HepG2 (cell line): ENCODE measurements at regions not wholly inside any gene's neighbourhood (a gene's known extent, or its start where the extent isn't known, plus 50 kb on each side); places are given as distances from the start of the nearest gene placed in this dataset.

Experiments
- ATAC-seq: fragments of 200-7000 bp; cut with Tn5 transposase; 3 replicates; pipeline ENCODE4 v1.9.1; 2020; ENCODE audit warnings: mild to moderate bottlenecking, moderate library complexity
- BruUV-seq: library from RNA; stranded (reverse); fragments of 400-500 nt; replicated peaks from 2 replicates; lab custom pipeline; 2021; lab: Mats Ljungman, UMichigan
- CTCF ChIA-PET: fragments of 300-600 bp; formaldehyde crosslinking; extraction: SDS; loops from one replicate; lab custom pipeline; 2021; ENCODE audit warnings: low total read pairs, inconsistent platforms, low intra/inter-chr PET ratio; lab: Yijun Ruan, JAX
- POLR2A ChIA-PET: fragments of 350-600 bp; sonication (Branson Sonifier 250); formaldehyde crosslinking; loops from one replicate; lab custom pipeline; 2020; ENCODE audit warnings: antibody characterized with exemption, inconsistent platforms; lab: Yijun Ruan, JAX
- DNase-seq: peaks from one replicate; pipeline ENCODE4 v3.0.0-alpha.2; 2015; ENCODE audit warnings: low spot score
- FAIRE-seq: peaks from 3 replicates; lab custom pipeline; 2011; peaks lifted over from hg19 to GRCh38; lab: Jason Lieb, UNC
- H2AFZ ChIP-seq: one replicate; pipeline ENCODE4 v1.6.1; 2011; ENCODE audit warnings: low read length, inconsistent platforms
- H3K27ac ChIP-seq: fragments of 300-600 bp; 3 replicates; pipeline ENCODE4 v1.8.0; 2011; ENCODE audit warnings: mixed run types, mild to moderate bottlenecking, mixed read lengths, low read length, inconsistent platforms; ENCODE audit not compliant: insufficient read depth; ENCODE audit errors: extremely low read length
- H3K27me3 ChIP-seq, 2 experiments: fragments of 200-600 bp in 1 of 2; 2 replicates in 1 of 2; 3 replicates in 1 of 2; pipeline versions ENCODE4 v1.6.0 to v1.8.0; 2011; ENCODE audit warnings: low read length in 2 of 2, mild to moderate bottlenecking in 2 of 2, moderate library complexity in 2 of 2, inconsistent platforms in 1 of 2; ENCODE audit not compliant: insufficient read depth in 2 of 2, control insufficient read depth in 1 of 2
- H3K36me3 ChIP-seq, 2 experiments: fragments of 200-600 bp in 1 of 2; replicated peaks in 1 of 2; 2 replicates in 1 of 2; 3 replicates in 1 of 2; pipeline versions ENCODE4 v1.5.1 to v1.8.0; 2011; ENCODE audit warnings: low read length in 2 of 2, inconsistent platforms in 1 of 2; ENCODE audit not compliant: insufficient read depth in 2 of 2, control insufficient read depth in 1 of 2
- H3K4me1 ChIP-seq: 2 replicates; pipeline ENCODE4 v1.5.1; 2012; ENCODE audit warnings: low read length, inconsistent platforms; ENCODE audit not compliant: insufficient read depth
- H3K4me2 ChIP-seq: 2 replicates; pipeline ENCODE4 v1.6.0; 2011; ENCODE audit warnings: low read depth, low read length, inconsistent platforms
- H3K4me3 ChIP-seq, 3 experiments: fragments of 200-600 bp in 1 of 3; sonication (generic), shearing (Covaris generic) in 1 of 3; replicated peaks in 1 of 3; 2 replicates each; pipeline ENCODE4 v1.5.1; 2011 to 2016; ENCODE audit warnings: low read length in 3 of 3, inconsistent platforms in 2 of 3, low read depth in 2 of 3, mild to moderate bottlenecking in 2 of 3, control low read depth in 1 of 3, mixed read lengths in 1 of 3; ENCODE audit not compliant: insufficient read depth in 1 of 3
- H3K79me2 ChIP-seq: one replicate; pipeline ENCODE4 v1.6.1; 2011; ENCODE audit warnings: low read length, inconsistent platforms; ENCODE audit not compliant: insufficient read depth
- H3K9ac ChIP-seq: 2 replicates; pipeline ENCODE4 v1.6.0; 2011; ENCODE audit warnings: mild to moderate bottlenecking, low read depth, low read length, inconsistent platforms; ENCODE audit not compliant: insufficient read depth
- H3K9me3 ChIP-seq: 2 replicates; pipeline ENCODE4 v1.5.1; 2012; ENCODE audit warnings: mild to moderate bottlenecking, low read length
- H4K20me1 ChIP-seq: 2 replicates; pipeline ENCODE4 v1.6.0; 2011; ENCODE audit warnings: inconsistent platforms, mild to moderate bottlenecking, low read length, moderate library complexity; ENCODE audit not compliant: insufficient read depth
- BCL6 ChIP-seq: IDR thresholded peaks from 2 replicates; pipeline ENCODE4 v1.6.1; 2016; ENCODE audit warnings: missing genetic modification reagents, missing compliant biosample characterization
- CC2D1A ChIP-seq: sonication (generic); formaldehyde crosslinking; IDR thresholded peaks from 2 replicates; pipeline ENCODE4 v1.8.1; 2023; ENCODE audit warnings: mild to moderate bottlenecking, missing genetic modification reagents
- FOXA1 ChIP-seq, 2 experiments: fragments of 450-650 bp in 1 of 2; sonication (generic) in 1 of 2; formaldehyde crosslinking in 1 of 2; IDR thresholded peaks; 2 replicates each; pipeline versions ENCODE4 v1.4.0 to v1.6.1; 2016 to 2020; ENCODE audit warnings: missing genetic modification reagents in 1 of 2
- HIVEP1 ChIP-seq: sonication (generic); formaldehyde crosslinking; IDR thresholded peaks from 2 replicates; pipeline ENCODE4 v1.4.0; 2020; ENCODE audit warnings: mild to moderate bottlenecking, missing genetic modification reagents
- HNRNPLL ChIP-seq: fragments of 200-400 bp; formaldehyde crosslinking; IDR thresholded peaks from 2 replicates; pipeline ENCODE4 v1.6.1; 2017; ENCODE audit warnings: mild to moderate bottlenecking, low read depth, low read length; ENCODE audit not compliant: poor library complexity, severe bottlenecking
- MAFF ChIP-seq: IDR thresholded peaks from 2 replicates; pipeline ENCODE4 v1.6.1; 2011; ENCODE audit warnings: low read depth, low read length, improper control_type of control experiment
- MTF1 ChIP-seq: sonication (generic); formaldehyde crosslinking; IDR thresholded peaks from 2 replicates; pipeline ENCODE4 v1.5.0; 2020; ENCODE audit warnings: missing genetic modification reagents
- RCOR2 ChIP-seq: IDR thresholded peaks from 2 replicates; pipeline ENCODE4 v1.6.1; 2016; ENCODE audit warnings: missing biosample characterization, missing genetic modification reagents
- ZFP36L2 ChIP-seq: sonication (generic); formaldehyde crosslinking; IDR thresholded peaks from 2 replicates; pipeline ENCODE4 v1.4.0; 2020; ENCODE audit warnings: missing genetic modification reagents
- ZNF260 ChIP-seq: sonication (generic); formaldehyde crosslinking; IDR thresholded peaks from 2 replicates; pipeline ENCODE4 v1.4.0; 2020; ENCODE audit warnings: missing genetic modification reagents, low read depth, mild to moderate bottlenecking, borderline replicate concordance
- ZNF354B ChIP-seq: sonication (generic); formaldehyde crosslinking; IDR thresholded peaks from 2 replicates; pipeline ENCODE4 v1.8.0; 2022; ENCODE audit warnings: mild to moderate bottlenecking, missing genetic modification reagents
- ZNF558 ChIP-seq: sonication (generic); formaldehyde crosslinking; IDR thresholded peaks from 2 replicates; pipeline ENCODE4 v1.9.0; 2022; ENCODE audit warnings: mild to moderate bottlenecking, missing genetic modification reagents, borderline replicate concordance
- ZNF678 ChIP-seq: sonication (generic); formaldehyde crosslinking; IDR thresholded peaks from 2 replicates; pipeline ENCODE4 v1.4.0; 2020; ENCODE audit warnings: mild to moderate bottlenecking, missing genetic modification reagents
- WGBS: methylation state at CpG from one replicate; pipeline ENCODE4 v1.1.6; 2017; ENCODE audit warnings: low lambda C conversion rate; 5-methylcytosine and 5-hydroxymethylcytosine counted together
- in situ Hi-C: cut with HindIII; loops from 2 replicates; pipeline ENCODE4 v1.10.0; 2017; ENCODE audit warnings: low pct_unique_long_range_greater_than_20kb; ENCODE audit not compliant: extremely low pct_ligation_motif_present
- intact Hi-C: fragments of 100-400 bp; cut with micrococcal nuclease; formaldehyde crosslinking; loops from one replicate; pipeline ENCODE4 v1.10.0; 2022; ENCODE audit not compliant: unreplicated experiment
- TF ChIP-seq, protein P1 (sequence below): sonication (generic); formaldehyde crosslinking; IDR thresholded peaks from 2 replicates; pipeline ENCODE4 v1.4.0; 2020; ENCODE audit warnings: missing genetic modification reagents
- TF ChIP-seq, protein P2 (sequence below): sonication (generic); formaldehyde crosslinking; IDR thresholded peaks from 2 replicates; pipeline ENCODE4 v1.9.0; 2021; ENCODE audit warnings: missing genetic modification reagents, borderline replicate concordance
- TF ChIP-seq, protein P3 (sequence below): sonication (generic); formaldehyde crosslinking; IDR thresholded peaks from 2 replicates; pipeline ENCODE4 v1.4.0; 2020; ENCODE audit warnings: missing genetic modification reagents

DNA sequence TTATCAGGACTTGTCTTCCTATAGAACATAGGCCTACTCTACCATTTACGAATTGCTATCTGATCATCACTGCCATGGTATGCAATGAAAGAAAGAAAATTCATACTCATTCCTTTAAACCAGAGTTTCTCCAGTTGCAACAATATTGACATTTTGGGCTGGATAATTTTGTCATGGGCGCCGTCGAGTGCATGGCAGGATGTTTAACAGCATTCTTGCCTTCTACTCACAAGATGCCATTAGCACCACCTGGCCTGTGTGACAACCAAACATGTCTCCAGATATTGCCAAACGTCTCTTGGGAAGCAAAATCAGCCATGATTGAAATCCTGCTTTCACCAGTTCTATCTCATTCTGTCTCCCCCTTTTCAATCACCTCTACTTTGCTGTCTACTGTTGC is 63.6 kb upstream of the ARHGAP24 start (continued):
- TF ChIP-seq, protein P1, sequence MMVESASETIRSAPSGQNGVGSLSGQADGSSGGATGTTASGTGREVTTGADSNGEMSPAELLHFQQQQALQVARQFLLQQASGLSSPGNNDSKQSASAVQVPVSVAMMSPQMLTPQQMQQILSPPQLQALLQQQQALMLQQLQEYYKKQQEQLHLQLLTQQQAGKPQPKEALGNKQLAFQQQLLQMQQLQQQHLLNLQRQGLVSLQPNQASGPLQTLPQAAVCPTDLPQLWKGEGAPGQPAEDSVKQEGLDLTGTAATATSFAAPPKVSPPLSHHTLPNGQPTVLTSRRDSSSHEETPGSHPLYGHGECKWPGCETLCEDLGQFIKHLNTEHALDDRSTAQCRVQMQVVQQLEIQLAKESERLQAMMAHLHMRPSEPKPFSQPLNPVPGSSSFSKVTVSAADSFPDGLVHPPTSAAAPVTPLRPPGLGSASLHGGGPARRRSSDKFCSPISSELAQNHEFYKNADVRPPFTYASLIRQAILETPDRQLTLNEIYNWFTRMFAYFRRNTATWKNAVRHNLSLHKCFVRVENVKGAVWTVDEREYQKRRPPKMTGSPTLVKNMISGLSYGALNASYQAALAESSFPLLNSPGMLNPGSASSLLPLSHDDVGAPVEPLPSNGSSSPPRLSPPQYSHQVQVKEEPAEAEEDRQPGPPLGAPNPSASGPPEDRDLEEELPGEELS (CRISPR knock-in tag) = no peak
- TF ChIP-seq ZNF558 (CRISPR knock-in tag) = no peak

DNA sequence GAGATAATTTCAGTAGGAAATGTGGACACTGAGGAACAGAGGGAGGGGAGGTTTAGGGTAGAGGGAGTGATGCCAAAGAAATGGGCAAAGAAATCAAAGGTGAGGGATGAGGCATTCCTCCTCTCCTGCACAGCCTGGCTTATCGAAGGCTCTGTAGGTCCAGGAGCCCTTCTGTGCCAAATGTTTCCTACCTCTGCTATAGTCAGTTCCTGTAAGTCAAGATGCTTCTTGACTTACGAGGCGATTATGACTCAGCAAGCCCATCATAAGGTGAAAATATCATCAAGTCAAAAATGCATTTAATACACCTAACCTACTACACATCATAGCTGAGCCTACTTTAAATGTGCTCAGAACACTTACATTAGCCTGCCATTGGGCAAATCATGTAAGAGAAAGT is 60.0 kb upstream of the ARHGAP24 start:
- no peak for TF ChIP-seq ZNF678 (CRISPR knock-in tag)
- TF ChIP-seq, protein P2, sequence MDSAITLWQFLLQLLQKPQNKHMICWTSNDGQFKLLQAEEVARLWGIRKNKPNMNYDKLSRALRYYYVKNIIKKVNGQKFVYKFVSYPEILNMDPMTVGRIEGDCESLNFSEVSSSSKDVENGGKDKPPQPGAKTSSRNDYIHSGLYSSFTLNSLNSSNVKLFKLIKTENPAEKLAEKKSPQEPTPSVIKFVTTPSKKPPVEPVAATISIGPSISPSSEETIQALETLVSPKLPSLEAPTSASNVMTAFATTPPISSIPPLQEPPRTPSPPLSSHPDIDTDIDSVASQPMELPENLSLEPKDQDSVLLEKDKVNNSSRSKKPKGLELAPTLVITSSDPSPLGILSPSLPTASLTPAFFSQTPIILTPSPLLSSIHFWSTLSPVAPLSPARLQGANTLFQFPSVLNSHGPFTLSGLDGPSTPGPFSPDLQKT (CRISPR knock-in tag) = no peak
- TF ChIP-seq ZNF260 (CRISPR knock-in tag) = no peak
- TF ChIP-seq CC2D1A (CRISPR knock-in tag) = no peak
- TF ChIP-seq FOXA1 (IDR thresholded peaks at IDR 0.05) = no peak
- no peak for TF ChIP-seq FOXA1 (CRISPR knock-in tag; IDR thresholded peaks at IDR 0.05)
- TF ChIP-seq, protein P3, sequence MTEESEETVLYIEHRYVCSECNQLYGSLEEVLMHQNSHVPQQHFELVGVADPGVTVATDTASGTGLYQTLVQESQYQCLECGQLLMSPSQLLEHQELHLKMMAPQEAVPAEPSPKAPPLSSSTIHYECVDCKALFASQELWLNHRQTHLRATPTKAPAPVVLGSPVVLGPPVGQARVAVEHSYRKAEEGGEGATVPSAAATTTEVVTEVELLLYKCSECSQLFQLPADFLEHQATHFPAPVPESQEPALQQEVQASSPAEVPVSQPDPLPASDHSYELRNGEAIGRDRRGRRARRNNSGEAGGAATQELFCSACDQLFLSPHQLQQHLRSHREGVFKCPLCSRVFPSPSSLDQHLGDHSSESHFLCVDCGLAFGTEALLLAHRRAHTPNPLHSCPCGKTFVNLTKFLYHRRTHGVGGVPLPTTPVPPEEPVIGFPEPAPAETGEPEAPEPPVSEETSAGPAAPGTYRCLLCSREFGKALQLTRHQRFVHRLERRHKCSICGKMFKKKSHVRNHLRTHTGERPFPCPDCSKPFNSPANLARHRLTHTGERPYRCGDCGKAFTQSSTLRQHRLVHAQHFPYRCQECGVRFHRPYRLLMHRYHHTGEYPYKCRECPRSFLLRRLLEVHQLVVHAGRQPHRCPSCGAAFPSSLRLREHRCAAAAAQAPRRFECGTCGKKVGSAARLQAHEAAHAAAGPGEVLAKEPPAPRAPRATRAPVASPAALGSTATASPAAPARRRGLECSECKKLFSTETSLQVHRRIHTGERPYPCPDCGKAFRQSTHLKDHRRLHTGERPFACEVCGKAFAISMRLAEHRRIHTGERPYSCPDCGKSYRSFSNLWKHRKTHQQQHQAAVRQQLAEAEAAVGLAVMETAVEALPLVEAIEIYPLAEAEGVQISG = no peak
- no peak for TF ChIP-seq RCOR2 (CRISPR knock-in tag)
- no peak for TF ChIP-seq MTF1 (CRISPR knock-in tag)
- TF ChIP-seq HNRNPLL = no peak
- TF ChIP-seq BCL6 (CRISPR knock-in tag) = no peak
- TF ChIP-seq ZFP36L2 (CRISPR knock-in tag) = no peak
- no peak for TF ChIP-seq HIVEP1
- TF ChIP-seq MAFF = no peak
- TF ChIP-seq ZNF354B (CRISPR knock-in tag) = no peak
- in situ Hi-C loops = no loop called here

More for the DNA sequence above, 60.0 kb upstream of the ARHGAP24 start:
- Histone ChIP-seq H3K36me3 (no peaks in the 10 kb centered on the region), H3K9ac (no peak overlapping the region), H3K79me2 (no peaks in the 10 kb centered on the region), H3K9me3 (no peaks in the 10 kb centered on the region), H3K4me3 (no peak overlapping the region), H3K4me1 (no peaks in the 10 kb centered on the region), H3K27me3 (no peaks in the 10 kb centered on the region), H2AFZ (no peak overlapping the region), H4K20me1 (no peaks in the 10 kb centered on the region), H3K27ac (no peak overlapping the region), H3K4me2 (no peak overlapping the region)
- WGBS = 6% methylated on average over 3 of the region's 3 CpGs
- ChIA-PET POLR2A (no interaction called here), CTCF (no interaction called here)
- BruUV-seq = no TSS peak
- ATAC-seq = no peak
- DNase-seq = no peak
- intact Hi-C loops = no loop called here
- FAIRE-seq = no peak
